ENCODE measurements at regions not wholly inside any gene's neighbourhood (a gene's known extent, or its start where the extent isn't known, plus 50 kb on each side); places are given as distances from the start of the nearest gene placed in this dataset.

DNA sequence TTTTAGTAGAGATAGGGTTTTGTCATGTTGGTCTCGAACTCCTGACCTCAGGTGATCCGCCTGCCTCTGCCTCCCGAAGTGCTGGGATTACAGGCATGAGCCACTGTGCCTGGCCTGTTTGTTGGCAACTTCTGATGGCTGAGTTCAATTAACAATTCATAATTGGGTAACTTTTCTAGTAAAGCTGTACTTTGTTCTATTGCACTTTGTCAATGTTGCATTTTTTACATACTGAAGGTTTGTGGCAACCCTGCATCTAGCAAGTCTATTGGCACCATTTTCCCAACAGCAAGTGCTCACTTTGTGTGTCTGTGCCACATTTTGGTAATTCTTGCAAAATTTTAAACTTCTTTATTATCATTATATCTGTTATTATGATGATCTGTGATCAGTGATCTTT is 64.5 kb upstream of the USP24 start (continued):
- TF ChIP-seq BRCA1 (IDR thresholded peaks at IDR 0.05; ENCODE audit: low read depth, low read length), result no peak

DNA sequence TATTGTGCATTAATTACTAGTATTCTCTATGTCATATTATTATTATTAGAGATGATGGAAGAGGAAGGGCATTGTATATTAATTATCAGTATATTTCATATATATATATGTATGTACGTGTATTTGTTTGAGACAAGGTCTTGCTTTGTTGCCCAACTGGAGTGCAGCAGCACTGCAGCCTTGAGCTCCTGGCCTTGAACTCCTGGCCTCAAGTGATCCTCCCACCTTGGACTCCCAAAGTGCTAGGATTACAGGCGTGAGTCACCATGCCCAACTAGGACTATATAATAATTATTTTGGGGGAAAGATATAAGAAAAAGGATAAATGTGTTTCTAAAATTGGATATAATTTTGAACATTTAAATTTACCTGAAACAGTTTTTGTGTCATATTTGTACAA is 63.2 kb upstream of the USP24 start:
- no peak overlapping the region for H2BK5ac ChIP-seq (ENCODE audit: low read depth, low read length)
- H3K23me2 ChIP-seq (ENCODE audit: low read depth, low read length), result no peaks in the 10 kb centered on the region
- no peak overlapping the region for H4K8ac ChIP-seq (ENCODE audit: extremely low read depth, insufficient read depth, low read length)
- H3K4me1 ChIP-seq (replicated peaks in 1 of 4; ENCODE audit: control insufficient read depth in 3 of 4, insufficient read depth in 4 of 4, low read length in 3 of 4), result peaks cover 0 to 10% (median 4%) of the 10 kb centered on the region in 4 experiments; a peak in 5 of 7 replicates
- no peak overlapping the region for H3K4me3 ChIP-seq (ENCODE audit: extremely low read depth in 1 of 4, insufficient read depth in 2 of 4, low read depth in 3 of 4, low read length in 4 of 4)
- WGBS, 2 experiments (ENCODE audit: extremely low coverage in 1 of 2, insufficient coverage in 1 of 2, insufficient read length in 1 of 2, insufficient replicate concordance in 2 of 2, low coverage in 1 of 2, low lambda C conversion rate in 2 of 2, missing lambda C conversion rate in 1 of 2), result 45% methylated on average over 2 of the region's 2 CpGs; no CpG with 5 or more reads in 1 of the 2 experiments
- no peak overlapping the region for H3K56ac ChIP-seq (replicated peaks; ENCODE audit: insufficient read length, low read depth, low read length)
- no peak overlapping the region for H3K18ac ChIP-seq (ENCODE audit: extremely low read depth, low read length)
- H3K79me1 ChIP-seq (ENCODE audit: low read depth, low read length), result no peaks in the 10 kb centered on the region
- H3K9ac ChIP-seq (replicated peaks in 1 of 4; ENCODE audit: extremely low read depth in 1 of 4, low read depth in 3 of 4, low read length in 3 of 4), result no peak overlapping the region
- DNase-seq (ENCODE audit: low read depth in 1 of 2, low spot score in 2 of 2), result no peak
- no peak overlapping the region for H3K27ac ChIP-seq (ENCODE audit: low read depth, low read length)
- H3K23ac ChIP-seq (ENCODE audit: insufficient read length), result no peak overlapping the region
- H3K4ac ChIP-seq (replicated peaks; ENCODE audit: insufficient read length, low read depth, low read length), result no peak overlapping the region
- no peak overlapping the region for H3K4me2 ChIP-seq (ENCODE audit: insufficient read depth in 1 of 2, low read depth in 2 of 2, low read length in 2 of 2)
- H3K9me3 ChIP-seq (ENCODE audit: insufficient read depth in 2 of 2, low read depth in 1 of 2, low read length in 1 of 2), result no peaks in the 10 kb centered on the region
- no peak overlapping the region for H2BK12ac ChIP-seq (ENCODE audit: low read depth, low read length)
- CTCF ChIA-PET (ENCODE audit: partially characterized antibody), result interaction anchor here (0.7 to 12.0 kb wide), 17 partner anchors 16 to 855 kb away, joined by 3 to 148 read pairs (median 4); no protein-coding TSS in a partner anchor
- H4K5ac ChIP-seq (ENCODE audit: insufficient read length, low read depth, low read length), result no peak overlapping the region
- no peaks in the 10 kb centered on the region for H3K36me3 ChIP-seq (ENCODE audit: control insufficient read depth in 2 of 4, insufficient read depth in 4 of 4, low read length in 3 of 4)
- H3K79me2 ChIP-seq (ENCODE audit: control insufficient read depth in 1 of 2, insufficient read depth in 2 of 2, low read length in 2 of 2), result no peaks in the 10 kb centered on the region
- FAIRE-seq, result no peak
- H2AFZ ChIP-seq (ENCODE audit: low read length), result no peak overlapping the region
- H2BK120ac ChIP-seq (replicated peaks; ENCODE audit: low read depth, low read length), result no peak overlapping the region
- no peak overlapping the region for H2BK20ac ChIP-seq (ENCODE audit: low read length)
- no peak for TF ChIP-seq TEAD4 (IDR thresholded peaks at IDR 0.05; ENCODE audit: low read depth, low read length)
- TF ChIP-seq KDM5A (IDR thresholded peaks at IDR 0.05; ENCODE audit: low read length), result no peak
- TF ChIP-seq, protein P1, sequence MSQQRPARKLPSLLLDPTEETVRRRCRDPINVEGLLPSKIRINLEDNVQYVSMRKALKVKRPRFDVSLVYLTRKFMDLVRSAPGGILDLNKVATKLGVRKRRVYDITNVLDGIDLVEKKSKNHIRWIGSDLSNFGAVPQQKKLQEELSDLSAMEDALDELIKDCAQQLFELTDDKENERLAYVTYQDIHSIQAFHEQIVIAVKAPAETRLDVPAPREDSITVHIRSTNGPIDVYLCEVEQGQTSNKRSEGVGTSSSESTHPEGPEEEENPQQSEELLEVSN (IDR thresholded peaks at IDR 0.05), result no peak
- no peak for TF ChIP-seq SRF (IDR thresholded peaks at IDR 0.05; ENCODE audit: low read depth, low read length)
- no peaks in the 10 kb centered on the region for H4K20me1 ChIP-seq (replicated peaks in 1 of 2; ENCODE audit: control insufficient read depth in 1 of 2, insufficient read depth in 2 of 2, low read length in 2 of 2)
- H3K14ac ChIP-seq (ENCODE audit: insufficient read length), result no peak overlapping the region
- no peak overlapping the region for H2AK5ac ChIP-seq (ENCODE audit: low read depth, low read length)
- POLR2A ChIA-PET (ENCODE audit: partially characterized antibody), result no interaction called here
- no peak overlapping the region for H2BK15ac ChIP-seq (ENCODE audit: low read length)
- H4K91ac ChIP-seq (replicated peaks; ENCODE audit: insufficient read length, low read length), result no peak overlapping the region
- H3K27me3 ChIP-seq (replicated peaks in 1 of 4; ENCODE audit: control insufficient read depth in 3 of 4, extremely low read depth in 1 of 4, insufficient read depth in 3 of 4, low read length in 3 of 4), result no peaks in the 10 kb centered on the region
